Neuron (in vitro differentiated cells): ENCODE measurements at regions not wholly inside any gene's neighbourhood (a gene's known extent, or its start where the extent isn't known, plus 50 kb on each side); places are given as distances from the start of the nearest gene placed in this dataset.
"Not testable (repeated sequence)": the region's sequence is repeated elsewhere in the genome, so short reads cannot be mapped to it uniquely, and the experiment has no call there.

Experiments
- H2AFZ ChIP-seq: one replicate; pipeline ENCODE4 v1.6.1; 2013; ENCODE audit warnings: low read depth, mild to moderate bottlenecking, inconsistent platforms, low read length, moderate library complexity
- H3K27me3 ChIP-seq: one replicate; pipeline ENCODE4 v1.6.1; 2013; ENCODE audit warnings: low read length; ENCODE audit not compliant: insufficient read depth
- H3K36me3 ChIP-seq: one replicate; pipeline ENCODE4 v1.6.1; 2013; ENCODE audit warnings: low read length; ENCODE audit not compliant: insufficient read depth
- H3K4me1 ChIP-seq: one replicate; pipeline ENCODE4 v1.6.1; 2013; ENCODE audit warnings: low read length; ENCODE audit not compliant: insufficient read depth
- H3K4me3 ChIP-seq: 2 replicates; pipeline ENCODE4 v1.5.1; 2013; ENCODE audit warnings: mild to moderate bottlenecking, low read length, moderate library complexity
- H3K9me3 ChIP-seq: one replicate; pipeline ENCODE4 v1.6.1; 2013; ENCODE audit warnings: low read length

DNA sequence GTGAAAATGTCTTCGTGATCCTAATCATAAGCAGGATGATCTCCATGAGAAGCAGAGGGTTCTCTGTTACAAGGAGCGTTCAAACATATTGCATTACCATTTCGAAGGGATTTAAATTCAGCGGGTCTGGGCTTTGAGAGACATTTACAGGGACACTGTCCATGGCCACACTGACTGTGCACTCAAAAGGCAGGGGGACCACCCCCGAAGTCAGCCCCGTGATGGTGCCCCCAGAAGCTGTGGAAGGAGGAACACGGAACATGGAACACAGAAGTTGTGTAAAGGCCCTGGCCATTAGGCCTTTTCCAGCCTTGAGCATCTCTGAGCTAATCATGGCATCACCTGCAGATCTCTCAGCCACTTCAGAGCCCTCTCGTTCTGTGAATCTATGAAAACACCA lies 268.4 kb upstream of the MYT1L start:
- H3K27me3 ChIP-seq: no peaks in the 10 kb centered on the region
- no peak overlapping the region for H2AFZ ChIP-seq
- no peaks in the 10 kb centered on the region for H3K36me3 ChIP-seq
- H3K9me3 ChIP-seq: no peaks in the 10 kb centered on the region
- H3K4me3 ChIP-seq: no peak overlapping the region
- H3K4me1 ChIP-seq: no peaks in the 10 kb centered on the region

DNA sequence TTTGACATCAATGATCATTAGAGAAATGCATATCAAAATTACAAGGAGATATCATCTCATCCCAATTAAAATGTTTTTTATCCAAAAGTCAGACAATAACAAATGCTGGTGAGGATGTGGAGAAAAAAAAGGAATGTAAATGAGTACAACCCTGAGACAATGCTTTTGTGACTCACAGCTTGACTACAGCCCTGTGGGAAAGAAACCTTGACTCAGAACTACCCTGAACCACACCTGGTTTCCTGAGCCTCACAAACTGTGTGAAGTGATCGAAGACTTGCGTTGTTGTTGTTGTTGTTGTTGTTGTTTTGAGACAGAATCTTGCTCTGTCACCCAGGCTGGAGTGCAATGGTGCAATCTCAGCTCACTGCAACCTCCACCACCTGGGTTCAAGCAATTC lies 266.6 kb upstream of the MYT1L start:
- Histone ChIP-seq H3K4me1 (no peaks in the 10 kb centered on the region), H2AFZ (no peak overlapping the region), H3K4me3 (no peak overlapping the region), H3K27me3 (no peaks in the 10 kb centered on the region), H3K36me3 (no peaks in the 10 kb centered on the region), H3K9me3 (no peaks in the 10 kb centered on the region)

- H3K9me3 ChIP-seq: no peaks in the 10 kb centered on the region
- no peaks in the 10 kb centered on the region for H3K36me3 ChIP-seq
- no peaks in the 10 kb centered on the region for H3K4me1 ChIP-seq
- H2AFZ ChIP-seq: no peak overlapping the region
- no peak overlapping the region for H3K4me3 ChIP-seq
- no peaks in the 10 kb centered on the region for H3K27me3 ChIP-seq
Measured at GRCh38 chr2:2591542-2591940, 260.5 kb upstream of the MYT1L start.

- Histone ChIP-seq H3K36me3 (no peaks in the 10 kb centered on the region), H3K4me3 (no peak overlapping the region), H3K4me1 (no peaks in the 10 kb centered on the region), H3K27me3 (no peaks in the 10 kb centered on the region), H3K9me3 (no peaks in the 10 kb centered on the region), H2AFZ (no peak overlapping the region)
Measured at GRCh38 chr2:2590841-2591541, 259.9 kb upstream of the MYT1L start.

DNA sequence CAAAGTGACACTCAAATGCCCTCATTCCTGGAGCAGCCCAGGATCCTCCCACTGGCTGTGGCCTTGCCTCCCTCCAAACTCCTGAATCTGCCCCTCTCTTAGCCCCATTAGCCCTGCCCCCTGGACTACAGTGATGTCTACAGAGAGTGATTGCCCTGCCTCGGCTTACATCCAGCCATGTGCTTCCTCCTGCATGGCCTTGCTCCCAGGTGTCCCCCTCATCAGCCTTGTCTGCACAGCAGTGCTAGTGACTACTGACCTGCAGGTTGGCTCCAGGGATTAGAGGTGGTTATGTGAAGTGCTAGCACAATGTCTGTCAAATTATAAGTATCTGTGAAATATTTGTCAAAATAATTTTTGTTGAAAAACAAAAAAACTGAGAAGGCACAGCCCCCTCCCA lies 259.1 kb upstream of the MYT1L start:
- Histone ChIP-seq H3K27me3 (no peaks in the 10 kb centered on the region), H2AFZ (no peak overlapping the region), H3K9me3 (no peaks in the 10 kb centered on the region), H3K36me3 (no peaks in the 10 kb centered on the region), H3K4me3 (no peak overlapping the region), H3K4me1 (no peaks in the 10 kb centered on the region)

DNA sequence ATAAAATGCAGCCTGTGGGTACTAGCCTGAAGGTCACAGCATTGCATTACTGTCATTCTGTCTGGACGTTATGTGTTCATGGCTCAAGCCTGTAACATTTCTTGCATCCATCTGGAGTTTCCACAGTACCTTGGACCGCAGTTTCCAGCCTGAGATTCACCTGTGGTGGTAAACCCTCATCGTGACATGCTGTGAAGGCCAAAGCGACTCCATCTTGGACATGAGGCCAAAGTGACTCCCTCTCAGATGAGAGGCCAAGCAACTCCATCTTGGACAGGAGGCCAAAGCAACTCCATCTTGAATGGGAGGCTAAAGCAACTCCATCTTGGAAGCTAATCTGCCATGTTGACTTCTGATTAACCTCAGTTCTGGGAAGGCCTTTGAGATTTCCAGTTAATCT lies 257.7 kb upstream of the MYT1L start:
- H3K27me3 ChIP-seq: no peaks in the 10 kb centered on the region
- H3K9me3 ChIP-seq: no peaks in the 10 kb centered on the region
- H3K4me1 ChIP-seq: no peaks in the 10 kb centered on the region
- H3K36me3 ChIP-seq: no peaks in the 10 kb centered on the region
- H2AFZ ChIP-seq: no peak overlapping the region
- no peak overlapping the region for H3K4me3 ChIP-seq

- no peak overlapping the region for H3K4me3 ChIP-seq
- H3K36me3 ChIP-seq: no peaks in the 10 kb centered on the region
- no peak overlapping the region for H2AFZ ChIP-seq
- no peaks in the 10 kb centered on the region for H3K27me3 ChIP-seq
- no peaks in the 10 kb centered on the region for H3K4me1 ChIP-seq
- H3K9me3 ChIP-seq: no peaks in the 10 kb centered on the region
Measured at GRCh38 chr2:2587354-2587753, 256.3 kb upstream of the MYT1L start.

- no peaks in the 10 kb centered on the region for H3K4me1 ChIP-seq
- no peak overlapping the region for H3K4me3 ChIP-seq
- H3K36me3 ChIP-seq: no peaks in the 10 kb centered on the region
- no peaks in the 10 kb centered on the region for H3K27me3 ChIP-seq
- H3K9me3 ChIP-seq: no peaks in the 10 kb centered on the region
- no peak overlapping the region for H2AFZ ChIP-seq
Measured at GRCh38 chr2:2586931-2587330, 255.9 kb upstream of the MYT1L start.

GRCh38 chr2:2586068-2586776 lies 255.1 kb upstream of the MYT1L start:
- Histone ChIP-seq H3K4me1 (no peaks in the 10 kb centered on the region), H3K4me3 (no peak overlapping the region), H3K27me3 (no peaks in the 10 kb centered on the region), H3K36me3 (no peaks in the 10 kb centered on the region), H3K9me3 (no peaks in the 10 kb centered on the region), H2AFZ (no peak overlapping the region)

GRCh38 chr2:2582998-2583545 lies 252.0 kb upstream of the MYT1L start:
- no peak overlapping the region for H3K4me3 ChIP-seq
- no peaks in the 10 kb centered on the region for H3K4me1 ChIP-seq
- no peaks in the 10 kb centered on the region for H3K36me3 ChIP-seq
- H3K9me3 ChIP-seq: no peaks in the 10 kb centered on the region
- H3K27me3 ChIP-seq: no peaks in the 10 kb centered on the region
- H2AFZ ChIP-seq: no peak overlapping the region

DNA sequence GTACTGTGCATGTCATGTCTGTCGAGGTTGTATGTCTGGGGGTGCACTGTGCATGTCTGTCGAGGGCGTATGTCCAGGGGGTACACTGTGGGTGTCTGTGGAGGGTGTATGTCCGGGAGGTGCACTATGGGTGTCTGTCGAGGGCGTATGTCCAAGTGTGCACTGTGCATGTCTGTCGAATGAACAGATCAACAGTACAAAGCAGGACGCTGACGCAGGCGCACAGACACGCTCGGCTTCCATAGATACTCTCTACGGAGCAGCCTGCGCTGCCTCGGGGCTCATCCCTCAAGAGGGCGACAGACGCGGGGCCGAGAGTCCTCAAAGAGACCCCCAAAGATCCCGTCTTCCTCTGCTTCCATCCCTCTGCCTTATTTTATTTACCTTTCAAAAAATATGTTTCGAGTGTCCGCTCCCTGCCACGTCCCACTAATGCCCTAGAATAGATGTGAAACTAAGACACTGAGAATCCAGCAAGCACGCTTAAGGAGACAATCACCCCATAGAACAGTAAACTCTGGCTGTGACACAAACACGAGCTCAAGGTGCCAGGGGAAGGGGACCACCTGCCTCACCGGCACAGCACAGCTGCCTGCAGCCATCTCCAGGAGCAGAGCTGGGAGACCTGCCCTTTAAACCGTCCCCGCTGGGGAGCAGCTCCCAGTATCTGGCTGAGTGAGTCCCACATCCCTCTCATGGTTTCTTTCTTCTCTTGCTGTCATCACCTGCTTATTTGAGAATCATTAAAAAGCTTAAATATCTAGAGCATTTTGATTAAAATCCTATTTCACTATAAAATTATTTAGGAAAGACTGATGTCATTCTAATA lies 250.5 kb upstream of the MYT1L start:
- H3K4me3 ChIP-seq: no peak overlapping the region
- no peaks in the 10 kb centered on the region for H3K27me3 ChIP-seq
- H3K9me3 ChIP-seq: no peaks in the 10 kb centered on the region
- no peaks in the 10 kb centered on the region for H3K36me3 ChIP-seq
- H2AFZ ChIP-seq: no peak overlapping the region
- no peaks in the 10 kb centered on the region for H3K4me1 ChIP-seq

DNA sequence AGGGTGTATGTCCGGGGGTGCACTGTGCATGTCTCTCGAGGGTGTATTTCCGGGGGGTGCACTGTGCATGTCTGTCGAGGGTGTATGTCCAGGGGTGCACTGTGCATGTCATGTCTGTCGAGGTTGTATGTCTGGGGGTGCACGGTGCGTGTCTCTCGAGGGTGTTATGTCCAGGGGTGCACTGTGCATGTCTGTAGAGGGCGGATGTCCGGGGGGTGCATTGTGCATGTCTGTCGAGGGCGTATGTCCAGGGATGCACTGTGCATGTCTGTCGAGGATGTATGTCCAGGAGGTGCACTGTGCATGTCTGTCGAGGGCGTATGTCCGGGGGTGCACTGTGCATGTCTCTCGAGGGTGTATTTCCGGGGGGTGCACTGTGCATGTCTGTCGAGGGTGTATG lies 249.8 kb upstream of the MYT1L start:
- H3K9me3 ChIP-seq, H3K36me3 ChIP-seq, H3K4me3 ChIP-seq, H3K4me1 ChIP-seq, H3K27me3 ChIP-seq, H2AFZ ChIP-seq: not testable (repeated sequence)

DNA sequence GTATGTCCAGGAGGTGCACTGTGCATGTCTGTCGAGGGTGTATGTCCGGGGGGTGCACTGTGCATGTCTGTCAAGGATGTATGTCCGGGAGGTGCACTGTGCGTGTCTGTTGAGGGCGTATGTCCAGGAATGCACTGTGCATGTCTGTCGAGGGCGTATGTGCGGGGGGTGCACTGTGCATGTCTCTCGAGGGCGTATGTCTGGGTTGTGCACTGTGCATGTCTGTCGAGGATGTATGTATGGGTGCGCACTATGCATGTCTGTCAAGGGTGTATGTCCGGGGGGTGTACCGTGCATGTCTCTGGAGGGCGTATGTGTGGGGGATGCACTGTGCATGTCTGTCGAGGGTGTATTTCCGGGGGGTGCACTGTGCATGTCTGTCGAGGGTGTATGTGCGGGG lies 249.3 kb upstream of the MYT1L start:
- no peaks in the 10 kb centered on the region for H3K27me3 ChIP-seq
- no peak overlapping the region for H2AFZ ChIP-seq
- H3K4me1 ChIP-seq: no peaks in the 10 kb centered on the region
- H3K9me3 ChIP-seq: no peaks in the 10 kb centered on the region
- H3K36me3 ChIP-seq: no peaks in the 10 kb centered on the region
- H3K4me3 ChIP-seq: no peak overlapping the region
